ENCODE measurements at regions not wholly inside any gene's neighbourhood (a gene's known extent, or its start where the extent isn't known, plus 50 kb on each side); places are given as distances from the start of the nearest gene placed in this dataset.

DNA sequence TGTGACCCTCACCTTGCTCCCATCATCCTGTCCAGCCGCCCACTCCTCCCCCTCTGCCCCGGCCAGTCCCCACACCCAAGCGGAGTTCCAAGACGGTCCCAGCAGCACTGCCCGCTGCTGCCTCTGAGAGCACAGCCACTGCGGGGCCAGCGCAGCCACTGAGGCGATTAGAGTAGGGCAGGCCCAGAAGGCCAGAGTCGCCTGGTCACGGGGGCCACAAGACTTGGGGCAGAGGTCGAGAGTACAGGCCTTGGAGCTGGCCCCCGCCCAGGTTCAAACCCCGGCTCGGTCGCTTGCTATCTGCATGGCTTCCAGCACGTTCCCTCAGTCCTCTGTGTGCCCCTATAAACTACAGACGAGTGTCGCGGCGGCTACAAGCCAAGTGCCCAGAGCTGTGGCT lies 53.2 kb upstream of the ADRA2C start:
- 80% methylated on average over 1 of the region's 20 CpGs for WGBS (ENCODE audit: low lambda C conversion rate)
- Histone ChIP-seq H3K9ac (no peak overlapping the region), H3K4me2 (no peak overlapping the region), H3F3A (replicated peaks; ENCODE audit: insufficient read depth) (no peaks in the 10 kb centered on the region), H2AFZ (ENCODE audit: low read depth) (no peak overlapping the region), H3K4me1 (ENCODE audit: control insufficient read depth in 1 of 2, insufficient read depth in 2 of 2, low read depth in 1 of 2, low read length in 1 of 2) (peaks cover 0 to 36% of the 10 kb centered on the region in 2 experiments; a peak in 1 of 4 replicates), H3K79me2 (ENCODE audit: insufficient read depth) (no peaks in the 10 kb centered on the region), H3K27me3 (ENCODE audit: insufficient read depth) (no peaks in the 10 kb centered on the region), H3K9me3 (no peaks in the 10 kb centered on the region), H3K27ac (ENCODE audit: low read depth in 2 of 2, low read length in 1 of 2) (no peak overlapping the region), H3K9me2 (no peaks in the 10 kb centered on the region), H4K20me1 (ENCODE audit: insufficient read depth) (no peaks in the 10 kb centered on the region), H3K36me3 (replicated peaks in 1 of 2; ENCODE audit: control insufficient read depth in 1 of 2, insufficient read depth in 2 of 2, low read length in 1 of 2) (no peaks in the 10 kb centered on the region), H3K4me3 (ENCODE audit: low read depth in 2 of 2, low read length in 1 of 2) (no peak overlapping the region)
- TF ChIP-seq, protein P1, sequence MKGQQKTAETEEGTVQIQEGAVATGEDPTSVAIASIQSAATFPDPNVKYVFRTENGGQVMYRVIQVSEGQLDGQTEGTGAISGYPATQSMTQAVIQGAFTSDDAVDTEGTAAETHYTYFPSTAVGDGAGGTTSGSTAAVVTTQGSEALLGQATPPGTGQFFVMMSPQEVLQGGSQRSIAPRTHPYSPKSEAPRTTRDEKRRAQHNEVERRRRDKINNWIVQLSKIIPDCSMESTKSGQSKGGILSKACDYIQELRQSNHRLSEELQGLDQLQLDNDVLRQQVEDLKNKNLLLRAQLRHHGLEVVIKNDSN (IDR thresholded peaks at IDR 0.05; ENCODE audit: borderline replicate concordance, low read depth): no peak
- TF ChIP-seq RXRA (IDR thresholded peaks at IDR 0.05; ENCODE audit: borderline replicate concordance, low read depth) (no peak), FOSL2 (IDR thresholded peaks at IDR 0.05; ENCODE audit: borderline replicate concordance, low read depth) (no peak), RAD21 (IDR thresholded peaks at IDR 0.05; ENCODE audit: low read length) (no peak), RCOR1 (IDR thresholded peaks at IDR 0.05; ENCODE audit: low read length) (no peak), FOXJ3 (CRISPR knock-in tag; IDR thresholded peaks at IDR 0.05) (no peak), YY1 (IDR thresholded peaks at IDR 0.05; ENCODE audit: low read depth) (no peak), CHD2 (IDR thresholded peaks at IDR 0.05; ENCODE audit: low read length, partially characterized antibody) (no peak), FOXM1 (IDR thresholded peaks at IDR 0.05; ENCODE audit: low read depth) (no peak), ELF1 (IDR thresholded peaks at IDR 0.05) (no peak), TCF12 (IDR thresholded peaks at IDR 0.05) (no peak), EP300 (IDR thresholded peaks at IDR 0.05; ENCODE audit: borderline replicate concordance in 1 of 2, low read depth in 1 of 2, low read length in 1 of 2) (no peak), NFIC (IDR thresholded peaks at IDR 0.05; ENCODE audit: borderline replicate concordance) (no peak), POLR2AphosphoS5 (IDR thresholded peaks at IDR 0.05; ENCODE audit: low read depth, low read length) (no peak), GABPA (IDR thresholded peaks at IDR 0.05; ENCODE audit: low read depth) (no peak)
- TF ChIP-seq, protein P2, sequence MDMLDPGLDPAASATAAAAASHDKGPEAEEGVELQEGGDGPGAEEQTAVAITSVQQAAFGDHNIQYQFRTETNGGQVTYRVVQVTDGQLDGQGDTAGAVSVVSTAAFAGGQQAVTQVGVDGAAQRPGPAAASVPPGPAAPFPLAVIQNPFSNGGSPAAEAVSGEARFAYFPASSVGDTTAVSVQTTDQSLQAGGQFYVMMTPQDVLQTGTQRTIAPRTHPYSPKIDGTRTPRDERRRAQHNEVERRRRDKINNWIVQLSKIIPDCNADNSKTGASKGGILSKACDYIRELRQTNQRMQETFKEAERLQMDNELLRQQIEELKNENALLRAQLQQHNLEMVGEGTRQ (IDR thresholded peaks at IDR 0.05; ENCODE audit: borderline replicate concordance, low read depth, low read length): no peak
- TF ChIP-seq, protein P3, sequence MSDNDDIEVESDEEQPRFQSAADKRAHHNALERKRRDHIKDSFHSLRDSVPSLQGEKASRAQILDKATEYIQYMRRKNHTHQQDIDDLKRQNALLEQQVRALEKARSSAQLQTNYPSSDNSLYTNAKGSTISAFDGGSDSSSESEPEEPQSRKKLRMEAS (IDR thresholded peaks at IDR 0.05; ENCODE audit: low read depth): no peak
- TF ChIP-seq, protein P4, sequence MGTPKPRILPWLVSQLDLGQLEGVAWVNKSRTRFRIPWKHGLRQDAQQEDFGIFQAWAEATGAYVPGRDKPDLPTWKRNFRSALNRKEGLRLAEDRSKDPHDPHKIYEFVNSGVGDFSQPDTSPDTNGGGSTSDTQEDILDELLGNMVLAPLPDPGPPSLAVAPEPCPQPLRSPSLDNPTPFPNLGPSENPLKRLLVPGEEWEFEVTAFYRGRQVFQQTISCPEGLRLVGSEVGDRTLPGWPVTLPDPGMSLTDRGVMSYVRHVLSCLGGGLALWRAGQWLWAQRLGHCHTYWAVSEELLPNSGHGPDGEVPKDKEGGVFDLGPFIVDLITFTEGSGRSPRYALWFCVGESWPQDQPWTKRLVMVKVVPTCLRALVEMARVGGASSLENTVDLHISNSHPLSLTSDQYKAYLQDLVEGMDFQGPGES (IDR thresholded peaks at IDR 0.05; ENCODE audit: low read depth, low read length): no peak
- TF ChIP-seq, protein P5, sequence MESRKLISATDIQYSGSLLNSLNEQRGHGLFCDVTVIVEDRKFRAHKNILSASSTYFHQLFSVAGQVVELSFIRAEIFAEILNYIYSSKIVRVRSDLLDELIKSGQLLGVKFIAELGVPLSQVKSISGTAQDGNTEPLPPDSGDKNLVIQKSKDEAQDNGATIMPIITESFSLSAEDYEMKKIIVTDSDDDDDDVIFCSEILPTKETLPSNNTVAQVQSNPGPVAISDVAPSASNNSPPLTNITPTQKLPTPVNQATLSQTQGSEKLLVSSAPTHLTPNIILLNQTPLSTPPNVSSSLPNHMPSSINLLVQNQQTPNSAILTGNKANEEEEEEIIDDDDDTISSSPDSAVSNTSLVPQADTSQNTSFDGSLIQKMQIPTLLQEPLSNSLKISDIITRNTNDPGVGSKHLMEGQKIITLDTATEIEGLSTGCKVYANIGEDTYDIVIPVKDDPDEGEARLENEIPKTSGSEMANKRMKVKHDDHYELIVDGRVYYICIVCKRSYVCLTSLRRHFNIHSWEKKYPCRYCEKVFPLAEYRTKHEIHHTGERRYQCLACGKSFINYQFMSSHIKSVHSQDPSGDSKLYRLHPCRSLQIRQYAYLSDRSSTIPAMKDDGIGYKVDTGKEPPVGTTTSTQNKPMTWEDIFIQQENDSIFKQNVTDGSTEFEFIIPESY (IDR thresholded peaks at IDR 0.05; ENCODE audit: borderline replicate concordance, low read depth): no peak
- TF ChIP-seq, protein P6, sequence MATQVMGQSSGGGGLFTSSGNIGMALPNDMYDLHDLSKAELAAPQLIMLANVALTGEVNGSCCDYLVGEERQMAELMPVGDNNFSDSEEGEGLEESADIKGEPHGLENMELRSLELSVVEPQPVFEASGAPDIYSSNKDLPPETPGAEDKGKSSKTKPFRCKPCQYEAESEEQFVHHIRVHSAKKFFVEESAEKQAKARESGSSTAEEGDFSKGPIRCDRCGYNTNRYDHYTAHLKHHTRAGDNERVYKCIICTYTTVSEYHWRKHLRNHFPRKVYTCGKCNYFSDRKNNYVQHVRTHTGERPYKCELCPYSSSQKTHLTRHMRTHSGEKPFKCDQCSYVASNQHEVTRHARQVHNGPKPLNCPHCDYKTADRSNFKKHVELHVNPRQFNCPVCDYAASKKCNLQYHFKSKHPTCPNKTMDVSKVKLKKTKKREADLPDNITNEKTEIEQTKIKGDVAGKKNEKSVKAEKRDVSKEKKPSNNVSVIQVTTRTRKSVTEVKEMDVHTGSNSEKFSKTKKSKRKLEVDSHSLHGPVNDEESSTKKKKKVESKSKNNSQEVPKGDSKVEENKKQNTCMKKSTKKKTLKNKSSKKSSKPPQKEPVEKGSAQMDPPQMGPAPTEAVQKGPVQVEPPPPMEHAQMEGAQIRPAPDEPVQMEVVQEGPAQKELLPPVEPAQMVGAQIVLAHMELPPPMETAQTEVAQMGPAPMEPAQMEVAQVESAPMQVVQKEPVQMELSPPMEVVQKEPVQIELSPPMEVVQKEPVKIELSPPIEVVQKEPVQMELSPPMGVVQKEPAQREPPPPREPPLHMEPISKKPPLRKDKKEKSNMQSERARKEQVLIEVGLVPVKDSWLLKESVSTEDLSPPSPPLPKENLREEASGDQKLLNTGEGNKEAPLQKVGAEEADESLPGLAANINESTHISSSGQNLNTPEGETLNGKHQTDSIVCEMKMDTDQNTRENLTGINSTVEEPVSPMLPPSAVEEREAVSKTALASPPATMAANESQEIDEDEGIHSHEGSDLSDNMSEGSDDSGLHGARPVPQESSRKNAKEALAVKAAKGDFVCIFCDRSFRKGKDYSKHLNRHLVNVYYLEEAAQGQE (IDR thresholded peaks at IDR 0.05; ENCODE audit: low read depth, low read length): no peak
- DNase-seq: no peak
- ChIA-PET POLR2A (no interaction called here), CTCF (no interaction called here)
